ENCODE measurements at regions not wholly inside any gene's neighbourhood (a gene's known extent, or its start where the extent isn't known, plus 50 kb on each side); places are given as distances from the start of the nearest gene placed in this dataset.

GRCh38 chr18:11500153-11501122 is 109.0 kb upstream of the SLC35G4 start (continued):
- TF ChIP-seq, protein P1, sequence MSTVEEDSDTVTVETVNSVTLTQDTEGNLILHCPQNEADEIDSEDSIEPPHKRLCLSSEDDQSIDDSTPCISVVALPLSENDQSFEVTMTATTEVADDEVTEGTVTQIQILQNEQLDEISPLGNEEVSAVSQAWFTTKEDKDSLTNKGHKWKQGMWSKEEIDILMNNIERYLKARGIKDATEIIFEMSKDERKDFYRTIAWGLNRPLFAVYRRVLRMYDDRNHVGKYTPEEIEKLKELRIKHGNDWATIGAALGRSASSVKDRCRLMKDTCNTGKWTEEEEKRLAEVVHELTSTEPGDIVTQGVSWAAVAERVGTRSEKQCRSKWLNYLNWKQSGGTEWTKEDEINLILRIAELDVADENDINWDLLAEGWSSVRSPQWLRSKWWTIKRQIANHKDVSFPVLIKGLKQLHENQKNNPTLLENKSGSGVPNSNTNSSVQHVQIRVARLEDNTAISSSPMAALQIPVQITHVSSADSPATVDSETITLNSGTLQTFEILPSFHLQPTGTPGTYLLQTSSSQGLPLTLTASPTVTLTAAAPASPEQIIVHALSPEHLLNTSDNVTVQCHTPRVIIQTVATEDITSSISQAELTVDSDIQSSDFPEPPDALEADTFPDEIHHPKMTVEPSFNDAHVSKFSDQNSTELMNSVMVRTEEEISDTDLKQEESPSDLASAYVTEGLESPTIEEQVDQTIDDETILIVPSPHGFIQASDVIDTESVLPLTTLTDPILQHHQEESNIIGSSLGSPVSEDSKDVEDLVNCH (CRISPR knock-in tag; IDR thresholded peaks at IDR 0.05) = no peak
- TF ChIP-seq DBP (CRISPR knock-in tag; IDR thresholded peaks at IDR 0.05; ENCODE audit: not compliant biosample characterization) = no peak
- no peak for TF ChIP-seq ZNF552 (CRISPR knock-in tag; IDR thresholded peaks at IDR 0.05; ENCODE audit: borderline replicate concordance)
- no peak for TF ChIP-seq ZNF772 (CRISPR knock-in tag; IDR thresholded peaks at IDR 0.05)
- TF ChIP-seq, protein P2, sequence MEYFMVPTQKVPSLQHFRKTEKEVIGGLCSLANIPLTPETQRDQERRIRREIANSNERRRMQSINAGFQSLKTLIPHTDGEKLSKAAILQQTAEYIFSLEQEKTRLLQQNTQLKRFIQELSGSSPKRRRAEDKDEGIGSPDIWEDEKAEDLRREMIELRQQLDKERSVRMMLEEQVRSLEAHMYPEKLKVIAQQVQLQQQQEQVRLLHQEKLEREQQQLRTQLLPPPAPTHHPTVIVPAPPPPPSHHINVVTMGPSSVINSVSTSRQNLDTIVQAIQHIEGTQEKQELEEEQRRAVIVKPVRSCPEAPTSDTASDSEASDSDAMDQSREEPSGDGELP (IDR thresholded peaks at IDR 0.05; ENCODE audit: borderline replicate concordance, low read depth) = peak; percentile 94
- no peak for TF ChIP-seq PAWR (CRISPR knock-in tag; IDR thresholded peaks at IDR 0.05; ENCODE audit: borderline replicate concordance)
- TF ChIP-seq CBFB (CRISPR knock-in tag; IDR thresholded peaks at IDR 0.05) = no peak; the same call in 1 of the 2 replicates
- peak; percentile 37; the same call in 1 of the 2 replicates for TF ChIP-seq IKZF5 (CRISPR knock-in tag; IDR thresholded peaks at IDR 0.05)
- no peak for TF ChIP-seq FIP1L1 (IDR thresholded peaks at IDR 0.05; ENCODE audit: borderline replicate concordance, insufficient read depth, low read depth, low read length)
- no peak for TF ChIP-seq ZNF724P (CRISPR knock-in tag; IDR thresholded peaks at IDR 0.05; ENCODE audit: borderline replicate concordance)
- TF ChIP-seq ZNF549 (CRISPR knock-in tag; IDR thresholded peaks at IDR 0.05) = no peak
- TF ChIP-seq GZF1 (CRISPR knock-in tag; IDR thresholded peaks at IDR 0.05) = no peak
- TF ChIP-seq MEIS2 (CRISPR knock-in tag; IDR thresholded peaks at IDR 0.05) = peak; percentile 36; the same call in 1 of the 2 replicates
- no peak for TF ChIP-seq KDM3A (CRISPR knock-in tag; IDR thresholded peaks at IDR 0.05; ENCODE audit: low read depth)
- no peak for TF ChIP-seq ZFP36 (IDR thresholded peaks at IDR 0.05; ENCODE audit: borderline replicate concordance, low read depth, low read length, partially characterized antibody)
- no peak for TF ChIP-seq ZZZ3 (CRISPR knock-in tag; IDR thresholded peaks at IDR 0.05; ENCODE audit: borderline replicate concordance)
- TF ChIP-seq ZNF414 (CRISPR knock-in tag; IDR thresholded peaks at IDR 0.05) = no peak
- no peak for TF ChIP-seq ZNF563 (CRISPR knock-in tag; IDR thresholded peaks at IDR 0.05)
- TF ChIP-seq GPBP1L1 (CRISPR knock-in tag; IDR thresholded peaks at IDR 0.05) = no peak
- TF ChIP-seq ZFP37 (CRISPR knock-in tag; IDR thresholded peaks at IDR 0.05; ENCODE audit: borderline replicate concordance) = no peak
- no peak for TF ChIP-seq HMGA1 (CRISPR knock-in tag; conservative IDR thresholded peaks at IDR 0.05)
- TF ChIP-seq PPARG (CRISPR knock-in tag; conservative IDR thresholded peaks at IDR 0.05) = peak; percentile 57
